ENCODE measurements at regions not wholly inside any gene's neighbourhood (a gene's known extent, or its start where the extent isn't known, plus 50 kb on each side); places are given as distances from the start of the nearest gene placed in this dataset.

DNA sequence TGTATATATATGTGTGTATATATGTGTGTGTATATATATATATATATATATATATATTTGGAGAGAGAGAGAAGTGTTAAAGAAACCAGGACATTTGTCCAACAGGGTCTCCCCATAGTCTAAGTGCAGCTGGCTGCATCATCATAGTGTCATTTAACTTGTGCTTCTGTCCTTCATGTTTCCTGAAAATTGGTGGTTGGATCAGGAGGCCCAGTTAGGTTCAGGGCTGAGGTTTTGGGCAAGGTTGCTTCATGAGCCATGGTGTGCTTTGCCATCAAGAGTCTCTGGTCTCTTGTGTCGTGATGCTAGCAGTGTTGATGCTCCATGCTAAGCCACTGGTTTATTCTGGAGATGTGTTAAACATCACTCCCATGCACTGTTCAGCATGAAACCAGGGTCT, 85.3 kb downstream of the C16orf95 start:
- TF ChIP-seq, protein P1, sequence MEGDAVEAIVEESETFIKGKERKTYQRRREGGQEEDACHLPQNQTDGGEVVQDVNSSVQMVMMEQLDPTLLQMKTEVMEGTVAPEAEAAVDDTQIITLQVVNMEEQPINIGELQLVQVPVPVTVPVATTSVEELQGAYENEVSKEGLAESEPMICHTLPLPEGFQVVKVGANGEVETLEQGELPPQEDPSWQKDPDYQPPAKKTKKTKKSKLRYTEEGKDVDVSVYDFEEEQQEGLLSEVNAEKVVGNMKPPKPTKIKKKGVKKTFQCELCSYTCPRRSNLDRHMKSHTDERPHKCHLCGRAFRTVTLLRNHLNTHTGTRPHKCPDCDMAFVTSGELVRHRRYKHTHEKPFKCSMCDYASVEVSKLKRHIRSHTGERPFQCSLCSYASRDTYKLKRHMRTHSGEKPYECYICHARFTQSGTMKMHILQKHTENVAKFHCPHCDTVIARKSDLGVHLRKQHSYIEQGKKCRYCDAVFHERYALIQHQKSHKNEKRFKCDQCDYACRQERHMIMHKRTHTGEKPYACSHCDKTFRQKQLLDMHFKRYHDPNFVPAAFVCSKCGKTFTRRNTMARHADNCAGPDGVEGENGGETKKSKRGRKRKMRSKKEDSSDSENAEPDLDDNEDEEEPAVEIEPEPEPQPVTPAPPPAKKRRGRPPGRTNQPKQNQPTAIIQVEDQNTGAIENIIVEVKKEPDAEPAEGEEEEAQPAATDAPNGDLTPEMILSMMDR (IDR thresholded peaks at IDR 0.05; ENCODE audit: poor library complexity), result no peak
- TF ChIP-seq EZH2 (IDR thresholded peaks at IDR 0.05; ENCODE audit: borderline replicate concordance), result no peak

All from hepatocyte (in vitro differentiated cells).